ENCODE measurements at regions not wholly inside any gene's neighbourhood (a gene's known extent, or its start where the extent isn't known, plus 50 kb on each side); places are given as distances from the start of the nearest gene placed in this dataset.

DNA sequence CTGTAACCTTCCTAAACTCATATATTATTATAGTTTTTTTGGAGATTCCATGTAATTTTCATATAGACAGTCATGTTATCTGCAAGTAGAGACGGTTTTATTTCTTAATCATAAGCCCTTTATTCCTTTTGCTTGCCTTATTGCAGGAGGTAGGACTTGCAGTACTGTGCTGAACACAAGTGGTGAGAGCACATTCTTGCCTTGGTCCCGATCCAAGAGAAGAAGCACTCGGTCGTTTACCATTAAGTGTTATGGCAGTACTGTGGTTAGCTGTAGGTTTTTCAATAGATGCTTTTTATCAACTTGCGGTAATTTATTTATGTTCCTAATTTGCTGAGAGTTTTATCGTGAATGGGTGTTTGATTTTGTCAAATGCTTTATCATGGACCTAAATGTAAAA is 305.7 kb downstream of the DYSF start:
- TF ChIP-seq EZH2phosphoT487 (IDR thresholded peaks at IDR 0.05; ENCODE audit: low read depth), result no peak
- TF ChIP-seq, protein P1, sequence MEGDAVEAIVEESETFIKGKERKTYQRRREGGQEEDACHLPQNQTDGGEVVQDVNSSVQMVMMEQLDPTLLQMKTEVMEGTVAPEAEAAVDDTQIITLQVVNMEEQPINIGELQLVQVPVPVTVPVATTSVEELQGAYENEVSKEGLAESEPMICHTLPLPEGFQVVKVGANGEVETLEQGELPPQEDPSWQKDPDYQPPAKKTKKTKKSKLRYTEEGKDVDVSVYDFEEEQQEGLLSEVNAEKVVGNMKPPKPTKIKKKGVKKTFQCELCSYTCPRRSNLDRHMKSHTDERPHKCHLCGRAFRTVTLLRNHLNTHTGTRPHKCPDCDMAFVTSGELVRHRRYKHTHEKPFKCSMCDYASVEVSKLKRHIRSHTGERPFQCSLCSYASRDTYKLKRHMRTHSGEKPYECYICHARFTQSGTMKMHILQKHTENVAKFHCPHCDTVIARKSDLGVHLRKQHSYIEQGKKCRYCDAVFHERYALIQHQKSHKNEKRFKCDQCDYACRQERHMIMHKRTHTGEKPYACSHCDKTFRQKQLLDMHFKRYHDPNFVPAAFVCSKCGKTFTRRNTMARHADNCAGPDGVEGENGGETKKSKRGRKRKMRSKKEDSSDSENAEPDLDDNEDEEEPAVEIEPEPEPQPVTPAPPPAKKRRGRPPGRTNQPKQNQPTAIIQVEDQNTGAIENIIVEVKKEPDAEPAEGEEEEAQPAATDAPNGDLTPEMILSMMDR (IDR thresholded peaks at IDR 0.05; ENCODE audit: low read depth, low read length), result no peak
- H3K4me3 ChIP-seq (ENCODE audit: low read length), result no peak overlapping the region
- H3K4me2 ChIP-seq (ENCODE audit: low read length), result no peak overlapping the region
- no peaks in the 10 kb centered on the region for H3K79me2 ChIP-seq (ENCODE audit: low read length)
- H2AFZ ChIP-seq (ENCODE audit: low read depth, low read length), result no peak overlapping the region
- no peaks in the 10 kb centered on the region for H3K4me1 ChIP-seq (ENCODE audit: low read length)
- H4K20me1 ChIP-seq (ENCODE audit: insufficient read depth, low read length), result no peaks in the 10 kb centered on the region
- no peaks in the 10 kb centered on the region for H3K36me3 ChIP-seq (replicated peaks; ENCODE audit: low read depth, low read length)
- H3K9me3 ChIP-seq (ENCODE audit: insufficient read depth, low read length), result no peaks in the 10 kb centered on the region
- peaks cover 11% of the 10 kb centered on the region for H3K27me3 ChIP-seq (ENCODE audit: low read depth, low read length)
- no peak overlapping the region for H3K27ac ChIP-seq (ENCODE audit: low read length)
- H3K9ac ChIP-seq (ENCODE audit: low read length), result no peak overlapping the region

DNA sequence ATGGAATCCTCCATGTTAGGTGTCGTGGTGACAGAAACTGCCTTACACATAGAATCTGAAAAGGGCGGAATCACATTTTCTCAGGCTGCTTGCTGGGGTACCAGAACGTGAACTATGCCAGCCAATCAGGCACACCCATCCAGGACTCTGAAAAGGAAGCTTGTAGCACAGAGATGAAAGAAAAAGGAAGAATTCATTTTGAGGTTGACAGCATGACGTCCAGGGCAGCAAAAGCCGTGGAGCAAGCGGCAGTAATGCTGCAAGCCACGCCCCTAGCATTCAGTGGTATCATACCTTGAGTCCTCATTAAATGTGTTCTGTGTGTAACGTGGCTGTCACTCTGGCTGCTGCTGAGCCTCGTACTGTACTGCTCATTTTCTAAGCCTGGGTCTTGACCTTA is 304.0 kb downstream of the DYSF start:
- Histone ChIP-seq H3K27me3 (ENCODE audit: low read depth, low read length) (peaks cover 13% of the 10 kb centered on the region), H2AFZ (ENCODE audit: low read depth, low read length) (no peak overlapping the region), H3K9me3 (ENCODE audit: insufficient read depth, low read length) (no peaks in the 10 kb centered on the region), H3K27ac (ENCODE audit: low read length) (no peak overlapping the region), H3K4me3 (ENCODE audit: low read length) (no peak overlapping the region), H3K4me1 (ENCODE audit: low read length) (no peaks in the 10 kb centered on the region), H3K9ac (ENCODE audit: low read length) (no peak overlapping the region), H3K79me2 (ENCODE audit: low read length) (no peaks in the 10 kb centered on the region), H3K36me3 (replicated peaks; ENCODE audit: low read depth, low read length) (no peaks in the 10 kb centered on the region), H4K20me1 (ENCODE audit: insufficient read depth, low read length) (no peaks in the 10 kb centered on the region), H3K4me2 (ENCODE audit: low read length) (no peak overlapping the region)
- TF ChIP-seq, protein P1 (IDR thresholded peaks at IDR 0.05; ENCODE audit: low read depth, low read length), result no peak
- no peak for TF ChIP-seq EZH2phosphoT487 (IDR thresholded peaks at IDR 0.05; ENCODE audit: low read depth)

DNA sequence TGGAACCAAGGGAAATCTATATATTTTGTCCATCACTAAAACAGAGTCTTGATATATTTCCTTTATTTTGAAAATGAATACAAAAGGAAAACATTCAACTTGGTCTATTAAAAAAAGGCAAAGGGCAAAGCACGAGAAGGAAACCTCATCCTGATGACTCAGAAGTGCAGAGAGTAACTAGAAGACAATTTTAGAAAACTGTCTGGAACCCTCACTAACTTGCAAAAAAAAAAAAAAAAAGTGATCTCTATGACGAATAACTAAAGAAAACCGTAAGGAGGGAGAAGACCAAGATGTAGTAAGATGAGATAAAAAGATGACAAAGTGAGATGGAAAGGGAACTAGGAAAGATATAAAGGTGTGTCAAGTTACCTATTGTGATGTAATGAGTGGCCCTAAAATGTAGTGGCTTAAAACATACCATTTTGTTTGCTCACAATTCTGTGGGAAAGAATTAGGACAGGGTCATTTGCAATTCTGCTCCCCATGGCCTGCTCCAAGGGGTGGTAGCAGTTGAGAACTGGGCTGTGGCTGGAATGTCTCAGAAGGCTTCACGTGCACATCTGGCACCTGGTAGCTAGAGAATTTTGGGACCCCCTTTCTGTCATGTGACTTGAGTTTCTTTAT is 303.0 kb downstream of the DYSF start:
- no peaks in the 10 kb centered on the region for H3K4me1 ChIP-seq (ENCODE audit: low read length)
- no peak overlapping the region for H3K9ac ChIP-seq (ENCODE audit: low read length)
- H4K20me1 ChIP-seq (ENCODE audit: insufficient read depth, low read length), result no peaks in the 10 kb centered on the region
- H3K9me3 ChIP-seq (ENCODE audit: insufficient read depth, low read length), result no peaks in the 10 kb centered on the region
- peaks cover 21% of the 10 kb centered on the region for H3K27me3 ChIP-seq (ENCODE audit: low read depth, low read length)
- H3K27ac ChIP-seq (ENCODE audit: low read length), result no peak overlapping the region
- no peaks in the 10 kb centered on the region for H3K79me2 ChIP-seq (ENCODE audit: low read length)
- H3K36me3 ChIP-seq (replicated peaks; ENCODE audit: low read depth, low read length), result no peaks in the 10 kb centered on the region
- no peak overlapping the region for H3K4me3 ChIP-seq (ENCODE audit: low read length)
- no peak overlapping the region for H2AFZ ChIP-seq (ENCODE audit: low read depth, low read length)
- TF ChIP-seq, protein P1 (IDR thresholded peaks at IDR 0.05; ENCODE audit: low read depth, low read length), result no peak
- H3K4me2 ChIP-seq (ENCODE audit: low read length), result no peak overlapping the region

DNA sequence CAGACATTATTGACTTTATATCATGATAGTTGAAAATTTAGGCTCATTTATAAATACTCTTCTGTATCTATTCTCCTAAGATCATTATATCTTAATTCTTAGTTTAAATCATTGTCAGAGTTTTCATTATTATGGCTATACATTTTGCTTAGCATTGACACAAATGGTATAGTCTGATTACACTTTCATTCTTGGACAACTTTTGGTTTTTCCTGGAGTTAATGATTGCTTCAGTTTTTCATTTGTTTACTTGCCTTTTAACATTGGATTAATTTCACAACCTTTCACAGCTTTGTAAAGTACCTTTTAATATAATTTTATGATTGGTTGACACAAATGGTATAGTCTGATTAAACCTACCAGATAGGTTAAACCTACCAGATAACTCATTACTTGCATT is 298.2 kb downstream of the DYSF start:
- H3K36me3 ChIP-seq (replicated peaks; ENCODE audit: low read depth, low read length), result no peaks in the 10 kb centered on the region
- no peak overlapping the region for H3K4me3 ChIP-seq (ENCODE audit: low read length)
- H3K27me3 ChIP-seq (ENCODE audit: low read depth, low read length), result peaks cover 17% of the 10 kb centered on the region
- H4K20me1 ChIP-seq (ENCODE audit: insufficient read depth, low read length), result no peaks in the 10 kb centered on the region
- H3K9ac ChIP-seq (ENCODE audit: low read length), result no peak overlapping the region
- no peak overlapping the region for H3K27ac ChIP-seq (ENCODE audit: low read length)
- no peaks in the 10 kb centered on the region for H3K79me2 ChIP-seq (ENCODE audit: low read length)
- H2AFZ ChIP-seq (ENCODE audit: low read depth, low read length), result no peak overlapping the region
- H3K9me3 ChIP-seq (ENCODE audit: insufficient read depth, low read length), result no peaks in the 10 kb centered on the region
- no peak for TF ChIP-seq EZH2phosphoT487 (IDR thresholded peaks at IDR 0.05; ENCODE audit: low read depth)
- TF ChIP-seq, protein P1 (IDR thresholded peaks at IDR 0.05; ENCODE audit: low read depth, low read length), result no peak
- H3K4me1 ChIP-seq (ENCODE audit: low read length), result no peaks in the 10 kb centered on the region
- H3K4me2 ChIP-seq (ENCODE audit: low read length), result no peak overlapping the region
